GM12873 (cell line): ENCODE measurements at regions not wholly inside any gene's neighbourhood (a gene's known extent, or its start where the extent isn't known, plus 50 kb on each side); places are given as distances from the start of the nearest gene placed in this dataset.

Source experiments
- TF ChIP-seq, protein P1 (sequence below): IDR thresholded peaks from 2 replicates; pipeline ENCODE4 v1.5.1; 2012; ENCODE audit warnings: low read depth, mild to moderate bottlenecking, moderate library complexity, low read length, control low read depth; ENCODE audit not compliant: insufficient read depth; ENCODE audit errors: missing control alignments

- TF ChIP-seq, protein P1, sequence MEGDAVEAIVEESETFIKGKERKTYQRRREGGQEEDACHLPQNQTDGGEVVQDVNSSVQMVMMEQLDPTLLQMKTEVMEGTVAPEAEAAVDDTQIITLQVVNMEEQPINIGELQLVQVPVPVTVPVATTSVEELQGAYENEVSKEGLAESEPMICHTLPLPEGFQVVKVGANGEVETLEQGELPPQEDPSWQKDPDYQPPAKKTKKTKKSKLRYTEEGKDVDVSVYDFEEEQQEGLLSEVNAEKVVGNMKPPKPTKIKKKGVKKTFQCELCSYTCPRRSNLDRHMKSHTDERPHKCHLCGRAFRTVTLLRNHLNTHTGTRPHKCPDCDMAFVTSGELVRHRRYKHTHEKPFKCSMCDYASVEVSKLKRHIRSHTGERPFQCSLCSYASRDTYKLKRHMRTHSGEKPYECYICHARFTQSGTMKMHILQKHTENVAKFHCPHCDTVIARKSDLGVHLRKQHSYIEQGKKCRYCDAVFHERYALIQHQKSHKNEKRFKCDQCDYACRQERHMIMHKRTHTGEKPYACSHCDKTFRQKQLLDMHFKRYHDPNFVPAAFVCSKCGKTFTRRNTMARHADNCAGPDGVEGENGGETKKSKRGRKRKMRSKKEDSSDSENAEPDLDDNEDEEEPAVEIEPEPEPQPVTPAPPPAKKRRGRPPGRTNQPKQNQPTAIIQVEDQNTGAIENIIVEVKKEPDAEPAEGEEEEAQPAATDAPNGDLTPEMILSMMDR, result no peak
Observed at GRCh38 chr18:47628893-47629292, 301.6 kb downstream of the SMAD2 start.

GRCh38 chr18:47628240-47628781, 302.1 kb downstream of the SMAD2 start:
- TF ChIP-seq, protein P1, result no peak

DNA sequence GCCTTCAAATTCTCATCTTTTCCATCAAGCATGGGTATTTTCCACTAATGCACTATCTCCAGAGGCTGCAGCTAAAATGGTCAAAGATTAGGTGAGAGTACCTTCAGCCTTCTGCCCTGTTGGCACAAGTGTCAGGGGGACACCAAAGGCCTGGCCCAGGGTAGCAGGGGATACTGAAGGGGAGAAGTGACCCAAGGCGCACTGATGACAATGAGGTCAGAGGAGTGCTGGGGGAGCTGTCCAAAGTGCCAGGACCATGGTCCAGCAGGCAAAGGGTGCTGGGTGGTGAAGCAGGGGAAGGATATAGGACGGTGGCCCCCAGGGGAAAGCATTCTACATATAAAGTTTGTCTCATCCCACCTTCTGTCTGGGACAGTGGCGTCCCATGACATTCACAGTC, 303.4 kb downstream of the SMAD2 start:
- TF ChIP-seq, protein P1, result no peak

GRCh38 chr18:47619771-47620448, 310.5 kb downstream of the SMAD2 start:
- TF ChIP-seq, protein P1, result no peak

GRCh38 chr18:47618758-47619157, 311.7 kb downstream of the SMAD2 start:
- TF ChIP-seq, protein P1, result no peak

- TF ChIP-seq, protein P1, result no peak
Observed at GRCh38 chr18:47615043-47615442, 315.4 kb downstream of the SMAD2 start.

GRCh38 chr18:47613929-47614328, 316.5 kb downstream of the SMAD2 start:
- TF ChIP-seq, protein P1, result no peak
